PFSK-1 (cell line): ENCODE measurements at regions not wholly inside any gene's neighbourhood (a gene's known extent, or its start where the extent isn't known, plus 50 kb on each side); places are given as distances from the start of the nearest gene placed in this dataset.

ENCODE experiments used
- POLR2AphosphoS5 ChIP-seq: IDR thresholded peaks from 2 replicates; pipeline ENCODE4 v1.6.1; 2012; ENCODE audit warnings: low read depth, mild to moderate bottlenecking, control low read depth, low read length, moderate library complexity
- TF ChIP-seq, protein P1 (sequence below), 2 experiments: IDR thresholded peaks; 2 replicates each; pipeline versions ENCODE4 v1.6.1 to v1.8.0; 2011 to 2012; ENCODE audit warnings: low read depth in 2 of 2, low read length in 2 of 2, control low read depth in 1 of 2, inconsistent platforms in 1 of 2, mild to moderate bottlenecking in 1 of 2, moderate library complexity in 1 of 2; ENCODE audit not compliant: insufficient read depth in 1 of 2

- TF ChIP-seq POLR2AphosphoS5 = no peak
- TF ChIP-seq, protein P1, sequence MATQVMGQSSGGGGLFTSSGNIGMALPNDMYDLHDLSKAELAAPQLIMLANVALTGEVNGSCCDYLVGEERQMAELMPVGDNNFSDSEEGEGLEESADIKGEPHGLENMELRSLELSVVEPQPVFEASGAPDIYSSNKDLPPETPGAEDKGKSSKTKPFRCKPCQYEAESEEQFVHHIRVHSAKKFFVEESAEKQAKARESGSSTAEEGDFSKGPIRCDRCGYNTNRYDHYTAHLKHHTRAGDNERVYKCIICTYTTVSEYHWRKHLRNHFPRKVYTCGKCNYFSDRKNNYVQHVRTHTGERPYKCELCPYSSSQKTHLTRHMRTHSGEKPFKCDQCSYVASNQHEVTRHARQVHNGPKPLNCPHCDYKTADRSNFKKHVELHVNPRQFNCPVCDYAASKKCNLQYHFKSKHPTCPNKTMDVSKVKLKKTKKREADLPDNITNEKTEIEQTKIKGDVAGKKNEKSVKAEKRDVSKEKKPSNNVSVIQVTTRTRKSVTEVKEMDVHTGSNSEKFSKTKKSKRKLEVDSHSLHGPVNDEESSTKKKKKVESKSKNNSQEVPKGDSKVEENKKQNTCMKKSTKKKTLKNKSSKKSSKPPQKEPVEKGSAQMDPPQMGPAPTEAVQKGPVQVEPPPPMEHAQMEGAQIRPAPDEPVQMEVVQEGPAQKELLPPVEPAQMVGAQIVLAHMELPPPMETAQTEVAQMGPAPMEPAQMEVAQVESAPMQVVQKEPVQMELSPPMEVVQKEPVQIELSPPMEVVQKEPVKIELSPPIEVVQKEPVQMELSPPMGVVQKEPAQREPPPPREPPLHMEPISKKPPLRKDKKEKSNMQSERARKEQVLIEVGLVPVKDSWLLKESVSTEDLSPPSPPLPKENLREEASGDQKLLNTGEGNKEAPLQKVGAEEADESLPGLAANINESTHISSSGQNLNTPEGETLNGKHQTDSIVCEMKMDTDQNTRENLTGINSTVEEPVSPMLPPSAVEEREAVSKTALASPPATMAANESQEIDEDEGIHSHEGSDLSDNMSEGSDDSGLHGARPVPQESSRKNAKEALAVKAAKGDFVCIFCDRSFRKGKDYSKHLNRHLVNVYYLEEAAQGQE (IDR thresholded peaks at IDR 0.05; ENCODE audit: insufficient read depth in 1 of 2, low read depth in 2 of 2, low read length in 2 of 2) = no peak
These were observed 177.4 kb upstream of the NPVF start for GRCh38 chr7:25405736-25406135.
